ENCODE measurements at regions not wholly inside any gene's neighbourhood (a gene's known extent, or its start where the extent isn't known, plus 50 kb on each side); places are given as distances from the start of the nearest gene placed in this dataset.

- TF ChIP-seq POLR2A (IDR thresholded peaks at IDR 0.05; ENCODE audit: low read depth, low read length): no peak
- TF ChIP-seq POLR2AphosphoS5 (IDR thresholded peaks at IDR 0.05; ENCODE audit: low read depth, low read length): no peak
- TF ChIP-seq TAF1 (IDR thresholded peaks at IDR 0.05; ENCODE audit: low read depth, low read length): no peak
These were observed 66.1 kb upstream of the DIAPH3 start for GRCh38 chr13:60229708-60230272.

All from GM12891 (cell line).